22Rv1 (cell line): ENCODE measurements at regions not wholly inside any gene's neighbourhood (a gene's known extent, or its start where the extent isn't known, plus 50 kb on each side); places are given as distances from the start of the nearest gene placed in this dataset.

Experiments
- H3K27ac ChIP-seq: fragments of 450-650 bp; 2 replicates; pipeline ENCODE4 v1.5.1; 2017
- CTCF ChIP-seq: fragments of 450-650 bp; IDR thresholded peaks from 2 replicates; pipeline ENCODE4 v1.5.1; 2017; ENCODE audit warnings: mild to moderate bottlenecking
- ZFX ChIP-seq: fragments of 450-650 bp; IDR thresholded peaks from 2 replicates; pipeline ENCODE4 v1.6.1; 2017; ENCODE audit warnings: antibody characterized with exemption, borderline replicate concordance

DNA sequence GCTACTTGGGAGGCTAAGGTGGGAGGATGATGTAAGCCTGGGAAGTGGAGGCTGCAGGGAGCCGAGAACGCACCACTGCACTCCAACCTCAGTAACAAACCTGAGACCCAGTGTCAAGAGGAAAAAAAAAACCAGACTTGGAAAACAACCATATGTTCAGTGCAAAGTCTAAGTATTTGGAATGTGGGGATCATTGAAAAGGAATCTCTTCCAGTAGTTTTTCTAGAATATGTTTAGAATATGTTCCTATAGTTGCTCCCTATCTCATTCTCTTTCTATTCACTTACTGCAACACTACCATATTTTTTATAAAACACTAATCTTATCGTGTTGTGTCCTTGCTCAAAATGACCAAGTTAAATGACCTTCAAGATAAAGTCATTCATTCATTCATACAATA, 423.5 kb upstream of the SOX5 start:
- no peak for TF ChIP-seq ZFX
- no peak for TF ChIP-seq CTCF

GRCh38 chr12:24366514-24366913, 417.0 kb upstream of the SOX5 start:
- TF ChIP-seq ZFX, result no peak
- no peak for TF ChIP-seq CTCF
- no peak overlapping the region for H3K27ac ChIP-seq

More for the DNA sequence above, 423.5 kb upstream of the SOX5 start:
- no peak overlapping the region for H3K27ac ChIP-seq

DNA sequence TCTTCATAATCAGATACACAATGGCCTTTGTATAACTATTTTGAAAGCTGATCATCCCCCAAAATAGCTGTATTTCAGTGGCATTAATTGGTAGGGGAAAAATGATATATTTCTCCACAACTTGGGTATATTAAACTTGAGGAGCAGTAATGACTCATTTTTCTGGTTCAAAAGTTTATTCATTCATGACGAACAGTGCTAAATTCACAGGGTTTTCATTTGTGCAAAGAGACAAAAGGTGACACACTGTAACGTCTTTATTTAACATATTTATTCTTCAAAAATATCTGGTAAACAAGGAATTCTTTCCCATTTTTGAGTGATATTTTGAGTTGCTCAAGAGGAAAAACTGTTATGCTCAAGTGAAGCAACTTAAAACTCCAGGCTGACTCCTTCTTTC, 415.5 kb upstream of the SOX5 start:
- H3K27ac ChIP-seq, result no peak overlapping the region
- no peak for TF ChIP-seq ZFX
- TF ChIP-seq CTCF, result no peak

DNA sequence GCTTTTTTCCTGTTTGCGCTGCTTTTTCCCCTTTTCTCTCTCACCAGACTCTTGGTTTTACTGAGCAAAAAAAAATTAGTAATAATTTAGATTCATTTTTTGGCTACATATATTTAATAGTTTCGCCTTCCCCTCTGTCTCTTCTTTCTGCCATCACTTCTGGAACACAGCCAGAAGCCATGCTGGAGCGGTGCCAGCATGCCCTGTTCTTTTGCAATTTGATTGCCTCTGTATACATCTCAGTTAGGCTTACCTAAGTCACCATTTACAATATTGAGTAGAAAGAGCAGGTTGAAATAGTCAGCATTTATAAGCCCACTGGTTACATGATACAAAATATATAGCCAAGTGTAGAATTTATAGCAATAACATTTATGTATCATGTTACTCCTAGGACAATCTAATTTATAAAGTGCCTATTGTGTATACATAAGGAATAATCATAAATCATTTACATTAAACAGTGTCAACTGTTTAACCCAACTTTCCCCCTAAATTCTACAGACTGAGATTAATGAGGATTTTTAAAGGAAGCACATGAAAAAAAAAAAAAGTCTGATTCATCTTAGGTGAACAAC, 413.8 kb upstream of the SOX5 start:
- TF ChIP-seq ZFX, result no peak
- TF ChIP-seq CTCF, result no peak
- no peak overlapping the region for H3K27ac ChIP-seq

GRCh38 chr12:24361877-24362580, 412.6 kb upstream of the SOX5 start:
- H3K27ac ChIP-seq, result no peak overlapping the region
- TF ChIP-seq ZFX (no peak), CTCF (no peak)

DNA sequence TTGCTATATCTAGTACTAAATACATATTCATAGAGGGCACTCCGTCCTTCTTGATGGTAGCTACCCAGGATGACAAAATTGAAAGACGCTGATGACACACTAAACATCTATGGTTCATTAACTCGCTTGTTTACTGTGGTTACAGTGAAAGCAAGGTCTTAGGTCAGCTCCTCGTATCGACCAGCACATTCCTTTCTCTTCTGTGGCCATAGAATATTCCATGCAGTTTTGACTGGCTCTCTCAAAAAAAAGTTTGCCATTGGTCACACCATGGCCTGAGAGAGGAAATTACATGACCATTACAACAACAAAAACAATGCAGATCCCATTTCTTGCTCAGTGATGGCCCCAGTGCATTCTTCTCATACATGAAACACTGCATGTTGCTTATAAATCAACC, 411.4 kb upstream of the SOX5 start:
- H3K27ac ChIP-seq, result no peak overlapping the region
- TF ChIP-seq ZFX (no peak), CTCF (no peak)

DNA sequence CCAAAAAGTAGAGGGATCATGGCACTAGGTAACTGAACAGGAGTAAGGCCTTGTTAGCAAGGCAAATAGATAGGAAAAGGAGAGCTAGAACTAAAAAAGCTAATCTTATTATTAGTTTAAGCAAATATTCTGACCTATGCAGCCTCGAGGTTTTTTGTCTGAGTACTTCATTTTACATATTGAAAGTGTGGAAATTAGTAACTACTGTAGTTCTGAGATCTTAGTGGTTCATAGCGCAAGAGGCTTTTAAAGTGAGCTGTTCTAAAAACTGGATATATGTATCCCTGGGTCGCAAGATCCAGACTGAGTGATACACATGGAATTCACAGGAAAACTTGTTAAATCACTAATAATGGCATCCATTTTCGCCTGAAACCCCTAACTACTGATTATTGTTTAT, 411.0 kb upstream of the SOX5 start:
- TF ChIP-seq CTCF (no peak), ZFX (no peak)
- H3K27ac ChIP-seq, result no peak overlapping the region
